ENCODE measurements at regions not wholly inside any gene's neighbourhood (a gene's known extent, or its start where the extent isn't known, plus 50 kb on each side); places are given as distances from the start of the nearest gene placed in this dataset.

GRCh38 chr2:185531721-185532120 lies 206.9 kb upstream of the FSIP2 start:
- no peak for TF ChIP-seq CTCF (IDR thresholded peaks at IDR 0.05)
- no peak for TF ChIP-seq POLR2AphosphoS5 (IDR thresholded peaks at IDR 0.05)

Data from stomach (tissue), 4 donors.